ENCODE measurements at regions not wholly inside any gene's neighbourhood (a gene's known extent, or its start where the extent isn't known, plus 50 kb on each side); places are given as distances from the start of the nearest gene placed in this dataset.

- peaks cover 3% of the 10 kb centered on the region for H3K9me3 Mint-ChIP-seq
- DNase-seq: no peak
- no peak for TF ChIP-seq CTCF (IDR thresholded peaks at IDR 0.05)
- no peaks in the 10 kb centered on the region for H3K4me1 Mint-ChIP-seq (ENCODE audit: low read depth)
- no peak for ATAC-seq
- ChIA-PET CTCF (no interaction called here), POLR2A (no interaction called here)
- no peak overlapping the region for H3K4me3 Mint-ChIP-seq
- intact Hi-C loops (cut with micrococcal nuclease): no loop called here
- no peaks in the 10 kb centered on the region for H3K36me3 Mint-ChIP-seq (ENCODE audit: low read depth)
- H3K27ac Mint-ChIP-seq: no peak overlapping the region
- H3K27me3 Mint-ChIP-seq: no peaks in the 10 kb centered on the region
Observed at GRCh38 chr12:83691730-83692129, 1005.0 kb downstream of the TMTC2 start.

GRCh38 chr12:83690465-83690864, 1003.8 kb downstream of the TMTC2 start:
- H3K27ac Mint-ChIP-seq: no peak overlapping the region
- H3K36me3 Mint-ChIP-seq (ENCODE audit: low read depth): no peaks in the 10 kb centered on the region
- H3K9me3 Mint-ChIP-seq: peaks cover 2% of the 10 kb centered on the region
- ChIA-PET CTCF (no interaction called here), POLR2A (no interaction called here)
- no peak overlapping the region for H3K4me3 Mint-ChIP-seq
- no peak for DNase-seq
- intact Hi-C loops (cut with micrococcal nuclease): no loop called here
- no peaks in the 10 kb centered on the region for H3K4me1 Mint-ChIP-seq (ENCODE audit: low read depth)
- ATAC-seq: no peak
- TF ChIP-seq CTCF (IDR thresholded peaks at IDR 0.05): no peak
- no peaks in the 10 kb centered on the region for H3K27me3 Mint-ChIP-seq

- H3K4me1 Mint-ChIP-seq (ENCODE audit: low read depth): no peaks in the 10 kb centered on the region
- H3K36me3 Mint-ChIP-seq (ENCODE audit: low read depth): no peaks in the 10 kb centered on the region
- no peak overlapping the region for H3K27ac Mint-ChIP-seq
- no peak for TF ChIP-seq CTCF (IDR thresholded peaks at IDR 0.05)
- H3K4me3 Mint-ChIP-seq: no peak overlapping the region
- CTCF ChIA-PET: no interaction called here
- H3K9me3 Mint-ChIP-seq: peaks cover 1% of the 10 kb centered on the region
- POLR2A ChIA-PET: interaction anchor here (0.6 kb wide), 1 partner anchor 283 kb away, joined by 5 read pairs; no protein-coding TSS in a partner anchor
- ATAC-seq (no peak), DNase-seq (no peak)
- intact Hi-C loops (cut with micrococcal nuclease): no loop called here
- H3K27me3 Mint-ChIP-seq: no peaks in the 10 kb centered on the region
Observed at GRCh38 chr12:83689333-83689732, 1002.6 kb downstream of the TMTC2 start.

- no peaks in the 10 kb centered on the region for H3K27me3 Mint-ChIP-seq
- no peaks in the 10 kb centered on the region for H3K9me3 Mint-ChIP-seq
- no peaks in the 10 kb centered on the region for H3K36me3 Mint-ChIP-seq (ENCODE audit: low read depth)
- no peak overlapping the region for H3K4me3 Mint-ChIP-seq
- ChIA-PET POLR2A (no interaction called here), CTCF (no interaction called here)
- DNase-seq (no peak), ATAC-seq (no peak)
- no peaks in the 10 kb centered on the region for H3K4me1 Mint-ChIP-seq (ENCODE audit: low read depth)
- no peak for TF ChIP-seq CTCF (IDR thresholded peaks at IDR 0.05)
- intact Hi-C loops (cut with micrococcal nuclease): no loop called here
- no peak overlapping the region for H3K27ac Mint-ChIP-seq
Observed at GRCh38 chr12:83676781-83677295, 990.1 kb downstream of the TMTC2 start.

- ChIA-PET CTCF (no interaction called here), POLR2A (no interaction called here)
- intact Hi-C loops (cut with micrococcal nuclease): no loop called here
- no peaks in the 10 kb centered on the region for H3K4me1 Mint-ChIP-seq (ENCODE audit: low read depth)
- no peak overlapping the region for H3K27ac Mint-ChIP-seq
- DNase-seq: no peak
- no peaks in the 10 kb centered on the region for H3K36me3 Mint-ChIP-seq (ENCODE audit: low read depth)
- H3K27me3 Mint-ChIP-seq: no peaks in the 10 kb centered on the region
- no peak for ATAC-seq
- no peak overlapping the region for H3K4me3 Mint-ChIP-seq
- no peaks in the 10 kb centered on the region for H3K9me3 Mint-ChIP-seq
- no peak for TF ChIP-seq CTCF (IDR thresholded peaks at IDR 0.05)
Observed at GRCh38 chr12:83666690-83667089, 980.0 kb downstream of the TMTC2 start.

Measured in activated CD8-positive, alpha-beta T cell treated with anti-CD3 and anti-CD28 coated beads for 36 hours (primary cell).